ENCODE measurements at regions not wholly inside any gene's neighbourhood (a gene's known extent, or its start where the extent isn't known, plus 50 kb on each side); places are given as distances from the start of the nearest gene placed in this dataset.

GRCh38 chr9:28120184-28120583, 546.9 kb upstream of the C9orf72 start:
- intact Hi-C loops (cut with DNase I) = no loop called here
- Histone ChIP-seq H3K36me3 (no peaks in the 10 kb centered on the region), H3K4me1 (no peaks in the 10 kb centered on the region), H3K9ac (ENCODE audit: low read depth in 2 of 2, low read length in 2 of 2) (no peak overlapping the region), H3K4me3 (no peak overlapping the region), H3K27ac (no peak overlapping the region), H3K9me3 (no peaks in the 10 kb centered on the region), H3K27me3 (no peaks in the 10 kb centered on the region)
- no peak for TF ChIP-seq CTCF (IDR thresholded peaks at IDR 0.05)
- no peak for DNase-seq

- Histone ChIP-seq H3K9me3 (no peaks in the 10 kb centered on the region), H3K27me3 (no peaks in the 10 kb centered on the region), H3K27ac (no peak overlapping the region), H3K4me3 (no peak overlapping the region), H3K36me3 (no peaks in the 10 kb centered on the region), H3K4me1 (no peaks in the 10 kb centered on the region), H3K9ac (ENCODE audit: low read depth in 2 of 2, low read length in 2 of 2) (no peak overlapping the region)
- DNase-seq = no peak
- intact Hi-C loops (cut with DNase I) = no loop called here
- TF ChIP-seq CTCF (IDR thresholded peaks at IDR 0.05) = no peak
Observed at GRCh38 chr9:28120626-28121025, 547.3 kb upstream of the C9orf72 start.

GRCh38 chr9:28121366-28121765, 548.1 kb upstream of the C9orf72 start:
- DNase-seq = no peak
- no peak overlapping the region for H3K9ac ChIP-seq (ENCODE audit: low read depth in 2 of 2, low read length in 2 of 2)
- intact Hi-C loops (cut with DNase I) = no loop called here

GRCh38 chr9:28124917-28125316, 551.6 kb upstream of the C9orf72 start:
- Histone ChIP-seq H3K4me1 (no peaks in the 10 kb centered on the region), H3K9me3 (no peaks in the 10 kb centered on the region), H3K4me3 (no peak overlapping the region), H3K27me3 (no peaks in the 10 kb centered on the region), H3K9ac (ENCODE audit: low read depth in 2 of 2, low read length in 2 of 2) (no peak overlapping the region), H3K27ac (no peak overlapping the region), H3K36me3 (no peaks in the 10 kb centered on the region)
- TF ChIP-seq CTCF (IDR thresholded peaks at IDR 0.05) = no peak
- DNase-seq = no peak
- intact Hi-C loops (cut with DNase I) = no loop called here

More at GRCh38 chr9:28121366-28121765, 548.1 kb upstream of the C9orf72 start:
- H3K4me1 ChIP-seq = no peaks in the 10 kb centered on the region
- no peak overlapping the region for H3K27ac ChIP-seq
- TF ChIP-seq CTCF (IDR thresholded peaks at IDR 0.05) = no peak
- H3K27me3 ChIP-seq = no peaks in the 10 kb centered on the region
- H3K4me3 ChIP-seq = no peak overlapping the region
- no peaks in the 10 kb centered on the region for H3K9me3 ChIP-seq
- no peaks in the 10 kb centered on the region for H3K36me3 ChIP-seq

- TF ChIP-seq CTCF (IDR thresholded peaks at IDR 0.05) = no peak
- Histone ChIP-seq H3K4me1 (no peaks in the 10 kb centered on the region), H3K9ac (ENCODE audit: low read depth in 2 of 2, low read length in 2 of 2) (no peak overlapping the region), H3K4me3 (no peak overlapping the region), H3K36me3 (no peaks in the 10 kb centered on the region), H3K9me3 (no peaks in the 10 kb centered on the region), H3K27me3 (no peaks in the 10 kb centered on the region), H3K27ac (no peak overlapping the region)
- no peak for DNase-seq
- intact Hi-C loops (cut with DNase I) = no loop called here
Observed at GRCh38 chr9:28127101-28127500, 553.8 kb upstream of the C9orf72 start.
